Large intestine (tissue), 3 donors: ENCODE measurements at regions not wholly inside any gene's neighbourhood (a gene's known extent, or its start where the extent isn't known, plus 50 kb on each side); places are given as distances from the start of the nearest gene placed in this dataset.

Experiments used
- DNase-seq, 2 donors: peaks; one replicate each; pipeline versions ENCODE4 v3.0.0 to v3.0.0-alpha.2; 2013
- H3K27ac ChIP-seq: one replicate; pipeline ENCODE4 v1.5.1; 2013; ENCODE audit warnings: low read length
- H3K27me3 ChIP-seq: 2 replicates; pipeline ENCODE4 v1.6.1; 2013; ENCODE audit warnings: low read length; ENCODE audit not compliant: control insufficient read depth, insufficient read depth
- H3K36me3 ChIP-seq: 2 replicates; pipeline ENCODE4 v1.6.1; 2013; ENCODE audit warnings: low read length; ENCODE audit not compliant: control insufficient read depth, insufficient read depth
- H3K4me1 ChIP-seq: one replicate; pipeline ENCODE4 v1.6.1; 2013; ENCODE audit warnings: low read length; ENCODE audit not compliant: control insufficient read depth, insufficient read depth
- H3K4me3 ChIP-seq: one replicate; pipeline ENCODE4 v1.5.1; 2013; ENCODE audit warnings: low read length
- H3K9me3 ChIP-seq: one replicate; pipeline ENCODE4 v1.6.1; 2013; ENCODE audit warnings: mild to moderate bottlenecking, low read depth, low read length, moderate library complexity; ENCODE audit not compliant: control insufficient read depth
- WGBS: methylation state at CpG from one replicate; pipeline ENCODE4 v1.1.5; 2013; ENCODE audit warnings: low lambda C conversion rate; ENCODE audit not compliant: insufficient coverage; 5-methylcytosine and 5-hydroxymethylcytosine counted together

GRCh38 chr12:19885093-19885812, 446.0 kb downstream of the AEBP2 start:
- Histone ChIP-seq H3K36me3 (no peaks in the 10 kb centered on the region), H3K27ac (no peak overlapping the region), H3K9me3 (no peaks in the 10 kb centered on the region), H3K4me3 (no peak overlapping the region), H3K27me3 (no peaks in the 10 kb centered on the region), H3K4me1 (peaks cover 13% of the 10 kb centered on the region)
- peak in 1 of 2 donors; percentile 27 for DNase-seq
- WGBS: 92% methylated on average over 3 of the region's 8 CpGs

GRCh38 chr12:19886065-19886464, 446.8 kb downstream of the AEBP2 start:
- Histone ChIP-seq H3K36me3 (no peaks in the 10 kb centered on the region), H3K27me3 (no peaks in the 10 kb centered on the region), H3K27ac (peak overlapping the region; percentile 33), H3K4me1 (peaks cover 13% of the 10 kb centered on the region), H3K9me3 (no peaks in the 10 kb centered on the region), H3K4me3 (no peak overlapping the region)
- DNase-seq: peak; percentile 22 to 69
- WGBS: 41% methylated on average over 3 of the region's 4 CpGs

GRCh38 chr12:19886639-19887064, 447.4 kb downstream of the AEBP2 start:
- Histone ChIP-seq H3K9me3 (no peaks in the 10 kb centered on the region), H3K27ac (peak overlapping the region; percentile 33), H3K36me3 (no peaks in the 10 kb centered on the region), H3K27me3 (no peaks in the 10 kb centered on the region), H3K4me3 (no peak overlapping the region), H3K4me1 (peaks cover 13% of the 10 kb centered on the region)
- peak in 1 of 2 donors; percentile 40 for DNase-seq
- 6% methylated on average over 2 of the region's 5 CpGs for WGBS

- H3K27me3 ChIP-seq: no peaks in the 10 kb centered on the region
- H3K27ac ChIP-seq: no peak overlapping the region
- no peak overlapping the region for H3K4me3 ChIP-seq
- DNase-seq: no peak
- H3K9me3 ChIP-seq: no peaks in the 10 kb centered on the region
- peaks cover 13% of the 10 kb centered on the region for H3K4me1 ChIP-seq
- H3K36me3 ChIP-seq: no peaks in the 10 kb centered on the region
These were observed 450.7 kb downstream of the AEBP2 start for GRCh38 chr12:19890024-19890423.

- no peak overlapping the region for H3K27ac ChIP-seq
- H3K4me1 ChIP-seq: no peaks in the 10 kb centered on the region
- no peaks in the 10 kb centered on the region for H3K9me3 ChIP-seq
- no peak overlapping the region for H3K4me3 ChIP-seq
- no peak for DNase-seq
- no peaks in the 10 kb centered on the region for H3K27me3 ChIP-seq
- H3K36me3 ChIP-seq: no peaks in the 10 kb centered on the region
- 40% methylated on average over 1 of the region's 4 CpGs for WGBS
These were observed 452.8 kb downstream of the AEBP2 start for GRCh38 chr12:19891936-19892591.

- Histone ChIP-seq H3K4me1 (no peaks in the 10 kb centered on the region), H3K9me3 (no peaks in the 10 kb centered on the region), H3K27me3 (no peaks in the 10 kb centered on the region), H3K4me3 (no peak overlapping the region), H3K27ac (no peak overlapping the region), H3K36me3 (no peaks in the 10 kb centered on the region)
- DNase-seq: peak in 1 of 2 donors; percentile 37
- WGBS: no CpG with 5 or more reads among the region's 1 CpG
These were observed 454.2 kb downstream of the AEBP2 start for GRCh38 chr12:19893514-19893913.

GRCh38 chr12:19894050-19894449, 454.8 kb downstream of the AEBP2 start:
- no CpG with 5 or more reads among the region's 1 CpG for WGBS

GRCh38 chr12:19894803-19895202, 455.5 kb downstream of the AEBP2 start:
- WGBS: 88% methylated on average over 3 of the region's 5 CpGs
- no peaks in the 10 kb centered on the region for H3K27me3 ChIP-seq
- no peaks in the 10 kb centered on the region for H3K4me1 ChIP-seq
- H3K27ac ChIP-seq: no peak overlapping the region
- no peaks in the 10 kb centered on the region for H3K9me3 ChIP-seq
- DNase-seq: no peak
- H3K4me3 ChIP-seq: no peak overlapping the region
- H3K36me3 ChIP-seq: no peaks in the 10 kb centered on the region

More at GRCh38 chr12:19894050-19894449, 454.8 kb downstream of the AEBP2 start:
- H3K27ac ChIP-seq: no peak overlapping the region
- H3K4me3 ChIP-seq: no peak overlapping the region
- no peaks in the 10 kb centered on the region for H3K36me3 ChIP-seq
- no peaks in the 10 kb centered on the region for H3K9me3 ChIP-seq
- no peaks in the 10 kb centered on the region for H3K27me3 ChIP-seq
- no peak for DNase-seq
- no peaks in the 10 kb centered on the region for H3K4me1 ChIP-seq

- H3K9me3 ChIP-seq: no peaks in the 10 kb centered on the region
- H3K27ac ChIP-seq: no peak overlapping the region
- DNase-seq: no peak
- WGBS: 100% methylated on average over 1 of the region's 2 CpGs
- H3K36me3 ChIP-seq: no peaks in the 10 kb centered on the region
- H3K4me1 ChIP-seq: no peaks in the 10 kb centered on the region
- H3K27me3 ChIP-seq: no peaks in the 10 kb centered on the region
- no peak overlapping the region for H3K4me3 ChIP-seq
These were observed 456.1 kb downstream of the AEBP2 start for GRCh38 chr12:19895246-19896020.

GRCh38 chr12:19896041-19896440, 456.7 kb downstream of the AEBP2 start:
- Histone ChIP-seq H3K27ac (no peak overlapping the region), H3K4me1 (no peaks in the 10 kb centered on the region), H3K4me3 (no peak overlapping the region), H3K36me3 (no peaks in the 10 kb centered on the region), H3K27me3 (no peaks in the 10 kb centered on the region), H3K9me3 (no peaks in the 10 kb centered on the region)
- no peak for DNase-seq
- 100% methylated on average over 1 of the region's 1 CpG for WGBS
